Chondrocyte (in vitro differentiated cells): ENCODE measurements at regions not wholly inside any gene's neighbourhood (a gene's known extent, or its start where the extent isn't known, plus 50 kb on each side); places are given as distances from the start of the nearest gene placed in this dataset.

ENCODE experiments used
- DNase-seq: peaks from one replicate; pipeline ENCODE4 v3.0.0; 2021; ENCODE audit warnings: mixed read lengths, low spot score
- H3K27ac Mint-ChIP-seq: one replicate; pipeline ENCODE4 v1.8.0; 2021; ENCODE audit warnings: mild to moderate bottlenecking, moderate library complexity, mixed read lengths; ENCODE audit not compliant: unreplicated experiment
- H3K27me3 Mint-ChIP-seq: 2 replicates; pipeline ENCODE4 v1.8.0; 2021; ENCODE audit warnings: low read depth, mixed read lengths
- H3K36me3 Mint-ChIP-seq: 2 replicates; pipeline ENCODE4 v1.8.0; 2021; ENCODE audit warnings: low read depth, mixed read lengths
- H3K4me1 Mint-ChIP-seq: 2 replicates; pipeline ENCODE4 v1.8.0; 2021; ENCODE audit warnings: low read depth, mild to moderate bottlenecking, mixed read lengths
- H3K4me3 Mint-ChIP-seq: one replicate; pipeline ENCODE4 v1.8.0; 2021; ENCODE audit warnings: mild to moderate bottlenecking, moderate library complexity, mixed read lengths; ENCODE audit not compliant: unreplicated experiment
- H3K9me3 Mint-ChIP-seq: 2 replicates; pipeline ENCODE4 v1.8.0; 2021; ENCODE audit warnings: low read depth, mixed read lengths
- TF ChIP-seq, protein P1 (sequence below): fragments of 200-600 bp; sonication (generic); IDR thresholded peaks from 2 replicates; pipeline ENCODE4 v1.5.0; 2021; ENCODE audit warnings: antibody characterized with exemption, mild to moderate bottlenecking, moderate library complexity

DNA sequence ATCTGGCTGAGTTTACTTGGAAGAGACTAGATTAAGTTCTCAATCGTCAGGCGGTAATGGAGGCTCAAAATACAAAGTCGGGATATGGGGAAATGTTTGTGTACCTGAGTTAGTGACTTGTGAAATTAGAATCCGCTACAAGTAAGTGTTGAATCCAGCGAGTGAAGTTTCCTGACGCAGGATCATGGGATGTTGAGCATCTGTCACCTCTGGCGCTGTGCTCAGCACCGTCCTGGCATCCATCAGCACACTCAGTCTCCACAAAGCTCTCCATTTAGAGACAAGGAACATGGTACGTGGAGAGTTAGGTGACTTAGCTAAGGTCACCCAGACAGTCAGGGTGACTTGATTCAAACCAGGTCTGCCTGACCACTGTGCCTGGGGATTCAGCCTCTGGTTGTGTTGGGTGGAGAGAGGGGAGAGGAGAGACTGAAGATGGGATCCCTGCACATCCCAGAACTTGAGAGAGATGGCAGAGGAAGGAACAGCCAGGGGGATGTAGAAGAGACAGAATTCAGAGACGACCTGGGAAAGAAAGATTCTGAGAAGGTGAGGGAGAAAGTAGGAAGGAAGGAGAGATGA lies 251.2 kb downstream of the ACKR3 start:
- Mint-ChIP-seq H3K36me3 (peaks cover 3% of the 10 kb centered on the region), H3K27ac (no peak overlapping the region), H3K9me3 (peaks cover 9% of the 10 kb centered on the region), H3K4me1 (no peaks in the 10 kb centered on the region), H3K27me3 (no peaks in the 10 kb centered on the region), H3K4me3 (no peak overlapping the region)
- TF ChIP-seq, protein P1, sequence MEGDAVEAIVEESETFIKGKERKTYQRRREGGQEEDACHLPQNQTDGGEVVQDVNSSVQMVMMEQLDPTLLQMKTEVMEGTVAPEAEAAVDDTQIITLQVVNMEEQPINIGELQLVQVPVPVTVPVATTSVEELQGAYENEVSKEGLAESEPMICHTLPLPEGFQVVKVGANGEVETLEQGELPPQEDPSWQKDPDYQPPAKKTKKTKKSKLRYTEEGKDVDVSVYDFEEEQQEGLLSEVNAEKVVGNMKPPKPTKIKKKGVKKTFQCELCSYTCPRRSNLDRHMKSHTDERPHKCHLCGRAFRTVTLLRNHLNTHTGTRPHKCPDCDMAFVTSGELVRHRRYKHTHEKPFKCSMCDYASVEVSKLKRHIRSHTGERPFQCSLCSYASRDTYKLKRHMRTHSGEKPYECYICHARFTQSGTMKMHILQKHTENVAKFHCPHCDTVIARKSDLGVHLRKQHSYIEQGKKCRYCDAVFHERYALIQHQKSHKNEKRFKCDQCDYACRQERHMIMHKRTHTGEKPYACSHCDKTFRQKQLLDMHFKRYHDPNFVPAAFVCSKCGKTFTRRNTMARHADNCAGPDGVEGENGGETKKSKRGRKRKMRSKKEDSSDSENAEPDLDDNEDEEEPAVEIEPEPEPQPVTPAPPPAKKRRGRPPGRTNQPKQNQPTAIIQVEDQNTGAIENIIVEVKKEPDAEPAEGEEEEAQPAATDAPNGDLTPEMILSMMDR = no peak
- DNase-seq = no peak

DNA sequence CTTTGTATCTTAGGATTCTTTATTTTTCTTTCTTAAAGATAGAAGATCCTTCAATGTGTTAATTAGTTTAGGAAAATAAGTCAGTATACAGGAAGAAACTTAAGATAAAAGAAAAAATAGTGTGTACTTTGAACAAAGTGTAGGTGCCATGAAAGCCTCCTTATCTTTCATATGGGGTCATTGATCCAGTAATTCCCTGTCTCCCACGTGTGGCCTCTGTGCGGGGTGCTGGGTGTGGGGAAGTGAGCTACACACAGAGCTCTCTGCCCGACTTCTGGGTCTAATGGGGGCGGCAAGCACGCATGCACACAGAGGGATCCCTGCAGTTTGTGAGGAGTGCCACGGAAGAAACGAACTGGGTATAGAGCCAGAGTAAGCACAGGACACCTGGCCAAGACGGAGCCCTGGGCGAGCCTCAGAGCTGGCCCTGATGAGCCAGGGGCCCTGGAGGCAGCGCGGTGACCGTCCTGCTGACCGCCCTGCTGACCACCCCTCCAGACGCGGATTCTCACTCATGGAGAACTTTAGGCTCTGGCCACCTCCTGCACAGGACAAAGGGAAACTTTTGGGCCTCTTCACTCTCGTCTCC lies 253.5 kb downstream of the ACKR3 start:
- no peaks in the 10 kb centered on the region for H3K4me1 Mint-ChIP-seq
- H3K9me3 Mint-ChIP-seq = peaks cover 9% of the 10 kb centered on the region
- TF ChIP-seq, protein P1 = no peak
- no peaks in the 10 kb centered on the region for H3K27me3 Mint-ChIP-seq
- peaks cover 3% of the 10 kb centered on the region for H3K36me3 Mint-ChIP-seq
- no peak overlapping the region for H3K4me3 Mint-ChIP-seq
- no peak overlapping the region for H3K27ac Mint-ChIP-seq
- no peak for DNase-seq

- no peaks in the 10 kb centered on the region for H3K27me3 Mint-ChIP-seq
- TF ChIP-seq, protein P1 = no peak
- peaks cover 3% of the 10 kb centered on the region for H3K36me3 Mint-ChIP-seq
- DNase-seq = no peak
- H3K9me3 Mint-ChIP-seq = peaks cover 9% of the 10 kb centered on the region
- no peak overlapping the region for H3K4me3 Mint-ChIP-seq
- no peaks in the 10 kb centered on the region for H3K4me1 Mint-ChIP-seq
- H3K27ac Mint-ChIP-seq = no peak overlapping the region
Measured at GRCh38 chr2:236823963-236824362, 254.3 kb downstream of the ACKR3 start.

DNA sequence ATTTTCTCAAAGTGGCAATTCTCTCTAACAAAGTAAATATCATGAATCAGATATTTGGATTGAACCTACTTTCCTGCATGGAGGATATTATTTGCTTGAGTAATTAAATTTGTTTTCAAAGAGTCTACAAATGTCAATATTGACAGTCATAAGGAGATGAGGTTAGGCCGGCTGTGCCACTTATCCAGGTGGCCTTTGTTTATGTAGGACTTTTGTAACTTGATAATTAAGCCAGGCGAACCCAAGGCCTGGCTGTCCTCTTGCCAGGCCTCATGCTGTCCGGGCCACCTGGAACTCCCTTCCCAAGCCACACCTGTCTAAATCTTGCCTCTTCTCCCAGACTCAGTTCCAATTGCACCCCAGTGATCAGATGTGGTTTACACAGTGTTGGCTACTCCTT lies 255.2 kb downstream of the ACKR3 start:
- DNase-seq = no peak
- no peaks in the 10 kb centered on the region for H3K4me1 Mint-ChIP-seq
- H3K27me3 Mint-ChIP-seq = no peaks in the 10 kb centered on the region
- no peak overlapping the region for H3K4me3 Mint-ChIP-seq
- TF ChIP-seq, protein P1 = no peak
- peaks cover 3% of the 10 kb centered on the region for H3K36me3 Mint-ChIP-seq
- H3K9me3 Mint-ChIP-seq = peaks cover 9% of the 10 kb centered on the region
- no peak overlapping the region for H3K27ac Mint-ChIP-seq

- TF ChIP-seq, protein P1 = no peak
- Mint-ChIP-seq H3K27me3 (no peaks in the 10 kb centered on the region), H3K4me1 (peaks cover 7% of the 10 kb centered on the region), H3K36me3 (peaks cover 3% of the 10 kb centered on the region), H3K4me3 (no peak overlapping the region), H3K9me3 (peaks cover 9% of the 10 kb centered on the region), H3K27ac (no peak overlapping the region)
- DNase-seq = no peak
Measured at GRCh38 chr2:236825989-236826510, 256.4 kb downstream of the ACKR3 start.
